ENCODE measurements at regions not wholly inside any gene's neighbourhood (a gene's known extent, or its start where the extent isn't known, plus 50 kb on each side); places are given as distances from the start of the nearest gene placed in this dataset.

GRCh38 chr12:88418856-88419497 is 161.3 kb downstream of the KITLG start:
- H3K4me3 ChIP-seq = no peak overlapping the region
- H3K27ac ChIP-seq = no peak overlapping the region
- 79% methylated on average over 7 of the region's 8 CpGs for WGBS (ENCODE audit: insufficient coverage, low coverage, low lambda C conversion rate, missing lambda C conversion rate)
- intact Hi-C loops (cut with DNase I) = no loop called here
- TF ChIP-seq, protein P1, sequence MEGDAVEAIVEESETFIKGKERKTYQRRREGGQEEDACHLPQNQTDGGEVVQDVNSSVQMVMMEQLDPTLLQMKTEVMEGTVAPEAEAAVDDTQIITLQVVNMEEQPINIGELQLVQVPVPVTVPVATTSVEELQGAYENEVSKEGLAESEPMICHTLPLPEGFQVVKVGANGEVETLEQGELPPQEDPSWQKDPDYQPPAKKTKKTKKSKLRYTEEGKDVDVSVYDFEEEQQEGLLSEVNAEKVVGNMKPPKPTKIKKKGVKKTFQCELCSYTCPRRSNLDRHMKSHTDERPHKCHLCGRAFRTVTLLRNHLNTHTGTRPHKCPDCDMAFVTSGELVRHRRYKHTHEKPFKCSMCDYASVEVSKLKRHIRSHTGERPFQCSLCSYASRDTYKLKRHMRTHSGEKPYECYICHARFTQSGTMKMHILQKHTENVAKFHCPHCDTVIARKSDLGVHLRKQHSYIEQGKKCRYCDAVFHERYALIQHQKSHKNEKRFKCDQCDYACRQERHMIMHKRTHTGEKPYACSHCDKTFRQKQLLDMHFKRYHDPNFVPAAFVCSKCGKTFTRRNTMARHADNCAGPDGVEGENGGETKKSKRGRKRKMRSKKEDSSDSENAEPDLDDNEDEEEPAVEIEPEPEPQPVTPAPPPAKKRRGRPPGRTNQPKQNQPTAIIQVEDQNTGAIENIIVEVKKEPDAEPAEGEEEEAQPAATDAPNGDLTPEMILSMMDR (IDR thresholded peaks at IDR 0.05) = no peak
- no peak for TF ChIP-seq POLR2A (IDR thresholded peaks at IDR 0.05)
- ATAC-seq = no peak
- no peaks in the 10 kb centered on the region for H3K27me3 ChIP-seq
- H3K4me1 ChIP-seq = peaks cover 0 to 12% (median 0%) of the 10 kb centered on the region in 4 donors
- no peaks in the 10 kb centered on the region for H3K36me3 ChIP-seq
- no peaks in the 10 kb centered on the region for H3K9me3 ChIP-seq
- no peak for DNase-seq

DNA sequence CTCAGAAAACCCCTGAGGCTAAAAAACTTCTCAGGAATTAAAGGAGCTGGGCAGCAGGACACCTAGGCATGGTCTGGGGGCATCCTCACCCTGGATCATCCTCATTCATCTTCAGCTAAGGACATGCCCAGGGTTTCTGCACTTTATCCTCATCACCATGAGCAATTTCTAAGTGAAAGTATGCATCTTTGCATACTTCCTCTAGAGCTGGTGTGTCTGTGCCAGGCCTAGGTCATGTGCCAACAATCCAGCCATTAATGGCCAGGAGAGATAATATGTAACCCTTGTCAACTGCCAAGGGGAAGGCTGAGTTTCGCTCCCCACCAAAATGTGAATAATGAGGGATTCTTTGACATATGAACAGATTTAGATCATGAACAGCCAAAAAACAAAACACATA is 160.5 kb downstream of the KITLG start:
- DNase-seq = no peak
- no peaks in the 10 kb centered on the region for H3K27me3 ChIP-seq
- peak in 1 of 4 donors; percentile 19 for ATAC-seq
- H3K4me3 ChIP-seq = no peak overlapping the region
- no peaks in the 10 kb centered on the region for H3K36me3 ChIP-seq
- intact Hi-C loops (cut with DNase I) = no loop called here
- WGBS (ENCODE audit: insufficient coverage, low coverage, low lambda C conversion rate, missing lambda C conversion rate) = 100% methylated on average over 1 of the region's 1 CpG
- H3K4me1 ChIP-seq = peaks cover 0 to 16% (median 0%) of the 10 kb centered on the region in 4 donors
- H3K27ac ChIP-seq = no peak overlapping the region
- TF ChIP-seq POLR2A (IDR thresholded peaks at IDR 0.05) = no peak
- TF ChIP-seq, protein P1 (IDR thresholded peaks at IDR 0.05) = no peak
- no peaks in the 10 kb centered on the region for H3K9me3 ChIP-seq

DNA sequence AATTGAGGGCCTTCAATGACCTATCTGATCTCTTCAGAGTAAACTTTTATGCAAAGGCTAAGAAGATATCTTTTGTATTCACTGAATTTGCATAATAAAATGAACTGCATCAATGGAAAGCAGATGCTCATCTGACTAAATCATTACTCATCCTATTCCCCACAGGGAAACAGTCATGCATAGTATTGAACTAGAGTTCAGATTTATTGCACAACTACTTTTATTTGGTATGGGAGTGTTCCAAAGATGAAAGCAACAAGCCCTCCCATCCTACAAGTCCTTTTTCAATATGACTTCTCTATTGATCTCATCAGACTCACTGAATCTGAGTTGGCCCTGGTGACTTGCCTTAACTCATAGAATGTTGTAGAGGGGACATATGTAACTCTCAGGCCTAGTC is 159.8 kb downstream of the KITLG start:
- H3K9me3 ChIP-seq = no peaks in the 10 kb centered on the region
- peak; percentile 67 to 84 (median 82) for ATAC-seq
- intact Hi-C loops (cut with DNase I) = no loop called here
- no peak overlapping the region for H3K4me3 ChIP-seq
- TF ChIP-seq POLR2A (IDR thresholded peaks at IDR 0.05) = no peak
- TF ChIP-seq, protein P1 (IDR thresholded peaks at IDR 0.05) = no peak
- peaks cover 0 to 21% (median 2%) of the 10 kb centered on the region in 4 donors for H3K4me1 ChIP-seq
- no peaks in the 10 kb centered on the region for H3K27me3 ChIP-seq
- no peak for DNase-seq
- no peak overlapping the region for H3K27ac ChIP-seq
- H3K36me3 ChIP-seq = no peaks in the 10 kb centered on the region

DNA sequence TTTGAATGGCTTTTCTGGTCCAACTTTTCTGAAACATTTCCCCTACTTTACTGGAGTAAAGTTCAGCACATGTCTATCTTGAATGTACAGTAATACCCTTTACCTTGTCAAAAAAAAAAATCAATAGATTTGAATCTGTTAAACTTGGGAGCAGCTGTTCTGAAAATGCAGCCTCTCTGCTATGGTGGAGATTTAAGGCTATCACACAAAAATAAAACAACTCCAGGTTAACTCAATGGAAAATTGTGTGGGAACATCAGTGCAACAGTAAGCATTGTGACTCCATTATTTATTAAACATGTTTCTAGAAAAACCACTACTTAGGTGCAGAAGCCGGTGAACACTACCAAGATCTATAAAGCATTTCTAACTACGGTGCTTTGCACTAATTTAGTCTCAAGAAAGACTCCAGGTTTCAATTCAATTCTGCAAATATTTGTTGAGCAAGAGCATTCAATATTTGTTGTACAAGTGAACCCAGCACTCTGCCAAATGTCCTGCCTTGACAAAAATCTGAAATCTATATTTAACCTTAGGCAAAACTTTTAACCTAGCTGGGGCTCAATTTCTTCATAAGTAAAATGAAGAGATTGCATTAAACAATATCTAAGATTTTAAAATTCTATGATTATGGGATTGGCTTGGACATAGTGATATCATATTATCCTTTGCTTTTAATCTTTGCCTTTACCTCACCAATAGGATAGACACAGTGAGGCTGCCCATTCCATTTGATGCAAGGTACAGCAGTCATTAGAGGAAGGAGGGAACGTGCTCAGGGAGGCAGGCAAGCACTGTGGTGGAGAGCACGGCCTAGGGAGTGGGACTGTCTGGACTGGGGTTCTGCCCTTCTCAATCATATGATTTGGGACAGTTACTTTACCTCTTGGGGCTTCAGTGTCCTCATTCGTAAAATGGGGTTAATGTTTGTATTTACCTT is 155.2 kb downstream of the KITLG start:
- intact Hi-C loops (cut with DNase I) = no loop called here
- Histone ChIP-seq H3K9me3 (no peaks in the 10 kb centered on the region), H3K36me3 (no peaks in the 10 kb centered on the region), H3K4me1 (peaks cover 0 to 15% (median 3%) of the 10 kb centered on the region in 4 donors), H3K27me3 (no peaks in the 10 kb centered on the region), H3K27ac (no peak overlapping the region), H3K4me3 (no peak overlapping the region)
- 35% methylated on average over 3 of the region's 5 CpGs for WGBS (ENCODE audit: insufficient coverage, low coverage, low lambda C conversion rate, missing lambda C conversion rate)
- DNase-seq (no peak), ATAC-seq (peak; percentile 66 to 81 (median 72))
- TF ChIP-seq, protein P1 (IDR thresholded peaks at IDR 0.05) = no peak
- TF ChIP-seq POLR2A (IDR thresholded peaks at IDR 0.05) = no peak
